Activated naive CD4-positive, alpha-beta T cell treated with anti-CD3 and anti-CD28 coated beads, Interleukin-2, amount 50 U/mL, for 72 hours (primary cell): ENCODE measurements at regions not wholly inside any gene's neighbourhood (a gene's known extent, or its start where the extent isn't known, plus 50 kb on each side); places are given as distances from the start of the nearest gene placed in this dataset.

ENCODE experiments used
- ATAC-seq, 2 donors: fragments of 150-1000 bp; cut with Tn5 transposase; 2 replicates each; pipeline ENCODE4 v1.10.0; 2021; ENCODE audit warnings: mild to moderate bottlenecking in 2 of 2, moderate library complexity in 2 of 2
- DNase-seq, 2 donors: peaks; one replicate each; pipeline ENCODE4 v3.0.0; 2021 to 2022; ENCODE audit warnings: low spot score in 2 of 2
- H3K27ac Mint-ChIP-seq, 2 donors: one replicate each; pipeline ENCODE4 v1.8.0; 2022; ENCODE audit warnings: mild to moderate bottlenecking in 2 of 2, mixed read lengths in 2 of 2
- H3K36me3 Mint-ChIP-seq, 2 donors: one replicate each; pipeline ENCODE4 v1.8.0; 2022; ENCODE audit warnings: mixed read lengths in 2 of 2
- H3K9me3 Mint-ChIP-seq, 2 donors: one replicate each; pipeline ENCODE4 v1.8.0; 2022; ENCODE audit warnings: mixed read lengths in 2 of 2

GRCh38 chr22:49553518-49554295 lies 274.0 kb downstream of the BRD1 start:
- H3K9me3 Mint-ChIP-seq: peaks cover 2 to 8% of the 10 kb centered on the region in 2 donors
- no peak for ATAC-seq
- peak overlapping the region in 1 of 2 donors; percentile 46 for H3K27ac Mint-ChIP-seq
- DNase-seq: peak in 1 of 2 donors; percentile 40
- H3K36me3 Mint-ChIP-seq: peaks cover 7 to 13% of the 10 kb centered on the region in 2 donors

- ATAC-seq: no peak
- H3K36me3 Mint-ChIP-seq: peaks cover 7 to 13% of the 10 kb centered on the region in 2 donors
- DNase-seq: peak in 1 of 2 donors; percentile 33
- no peak overlapping the region for H3K27ac Mint-ChIP-seq
- H3K9me3 Mint-ChIP-seq: peaks cover 0 to 6% of the 10 kb centered on the region in 2 donors
These were observed 274.6 kb downstream of the BRD1 start for GRCh38 chr22:49553076-49553475.

GRCh38 chr22:49551897-49552614 lies 275.6 kb downstream of the BRD1 start:
- DNase-seq (no peak), ATAC-seq (no peak)
- H3K27ac Mint-ChIP-seq: no peak overlapping the region
- peaks cover 7 to 13% of the 10 kb centered on the region in 2 donors for H3K36me3 Mint-ChIP-seq
- peaks cover 0 to 6% of the 10 kb centered on the region in 2 donors for H3K9me3 Mint-ChIP-seq

- peaks cover 0 to 6% of the 10 kb centered on the region in 2 donors for H3K9me3 Mint-ChIP-seq
- ATAC-seq (no peak), DNase-seq (peak in 1 of 2 donors; percentile 39)
- H3K36me3 Mint-ChIP-seq: peaks cover 7 to 13% of the 10 kb centered on the region in 2 donors
- no peak overlapping the region for H3K27ac Mint-ChIP-seq
These were observed 276.2 kb downstream of the BRD1 start for GRCh38 chr22:49551446-49551845.

GRCh38 chr22:49550766-49551362 lies 276.8 kb downstream of the BRD1 start:
- DNase-seq: peak in 1 of 2 donors; percentile 13
- ATAC-seq: no peak
- H3K27ac Mint-ChIP-seq: no peak overlapping the region
- H3K9me3 Mint-ChIP-seq: peaks cover 0 to 6% of the 10 kb centered on the region in 2 donors
- peaks cover 7 to 13% of the 10 kb centered on the region in 2 donors for H3K36me3 Mint-ChIP-seq

- ATAC-seq (no peak), DNase-seq (peak in 1 of 2 donors; percentile 9)
- Mint-ChIP-seq H3K9me3 (peaks cover 0 to 6% of the 10 kb centered on the region in 2 donors), H3K27ac (no peak overlapping the region), H3K36me3 (peaks cover 7 to 13% of the 10 kb centered on the region in 2 donors)
These were observed 277.6 kb downstream of the BRD1 start for GRCh38 chr22:49550141-49550430.

GRCh38 chr22:49549256-49550140 lies 278.2 kb downstream of the BRD1 start:
- DNase-seq (peak in 1 of 2 donors; percentile 43), ATAC-seq (no peak)
- peaks cover 0 to 6% of the 10 kb centered on the region in 2 donors for H3K9me3 Mint-ChIP-seq
- peaks cover 7 to 13% of the 10 kb centered on the region in 2 donors for H3K36me3 Mint-ChIP-seq
- no peak overlapping the region for H3K27ac Mint-ChIP-seq

- Mint-ChIP-seq H3K9me3 (peaks cover 0 to 6% of the 10 kb centered on the region in 2 donors), H3K27ac (no peak overlapping the region), H3K36me3 (peaks cover 7 to 13% of the 10 kb centered on the region in 2 donors)
- ATAC-seq: no peak
- DNase-seq: peak in 1 of 2 donors; percentile 37
These were observed 279.1 kb downstream of the BRD1 start for GRCh38 chr22:49548356-49549202.

- Mint-ChIP-seq H3K27ac (no peak overlapping the region), H3K9me3 (peaks cover 0 to 6% of the 10 kb centered on the region in 2 donors), H3K36me3 (peaks cover 7 to 13% of the 10 kb centered on the region in 2 donors)
- no peak for ATAC-seq
- DNase-seq: peak in 1 of 2 donors; percentile 26
These were observed 279.9 kb downstream of the BRD1 start for GRCh38 chr22:49547751-49548239.

- DNase-seq (peak in 1 of 2 donors; percentile 47), ATAC-seq (no peak)
- H3K36me3 Mint-ChIP-seq: peaks cover 7 to 13% of the 10 kb centered on the region in 2 donors
- no peak overlapping the region for H3K27ac Mint-ChIP-seq
- peaks cover 0 to 6% of the 10 kb centered on the region in 2 donors for H3K9me3 Mint-ChIP-seq
These were observed 280.7 kb downstream of the BRD1 start for GRCh38 chr22:49546811-49547585.

- Mint-ChIP-seq H3K27ac (peak overlapping the region in 1 of 2 donors; percentile 55), H3K36me3 (peaks cover 0 to 3% of the 10 kb centered on the region in 2 donors), H3K9me3 (peaks cover 0 to 4% of the 10 kb centered on the region in 2 donors)
- ATAC-seq (no peak), DNase-seq (peak in 1 of 2 donors; percentile 18)
These were observed 282.1 kb downstream of the BRD1 start for GRCh38 chr22:49545606-49546005.

GRCh38 chr22:49544286-49544685 lies 283.4 kb downstream of the BRD1 start:
- no peak for ATAC-seq
- peak in 1 of 2 donors; percentile 28 for DNase-seq
- Mint-ChIP-seq H3K36me3 (no peaks in the 10 kb centered on the region), H3K9me3 (no peaks in the 10 kb centered on the region), H3K27ac (no peak overlapping the region)

- DNase-seq (peak in 1 of 2 donors; percentile 26), ATAC-seq (no peak)
- Mint-ChIP-seq H3K27ac (no peak overlapping the region), H3K9me3 (no peaks in the 10 kb centered on the region), H3K36me3 (no peaks in the 10 kb centered on the region)
These were observed 283.8 kb downstream of the BRD1 start for GRCh38 chr22:49543876-49544275.

- DNase-seq (peak in 1 of 2 donors; percentile 37), ATAC-seq (no peak)
- H3K36me3 Mint-ChIP-seq: no peaks in the 10 kb centered on the region
- no peak overlapping the region for H3K27ac Mint-ChIP-seq
- H3K9me3 Mint-ChIP-seq: no peaks in the 10 kb centered on the region
These were observed 285.9 kb downstream of the BRD1 start for GRCh38 chr22:49541693-49542230.
